B cell (primary cell): ENCODE measurements at regions not wholly inside any gene's neighbourhood (a gene's known extent, or its start where the extent isn't known, plus 50 kb on each side); places are given as distances from the start of the nearest gene placed in this dataset.

Experiments
- ATAC-seq: fragments of 200-7000 bp; cut with Tn5 transposase; one replicate; pipeline ENCODE4 v1.10.0; 2021; ENCODE audit warnings: low read depth, mild to moderate bottlenecking, moderate number of reproducible peaks, moderate library complexity
- CTCF ChIA-PET: fragments of 350-600 bp; sonication (Branson Sonifier 250); formaldehyde crosslinking; loops from one replicate; lab custom pipeline; 2021; ENCODE audit warnings: antibody characterized with exemption, inconsistent platforms; lab: Charles Lee
- POLR2A ChIA-PET: fragments of 350-600 bp; sonication (Branson Sonifier 250); formaldehyde crosslinking; loops from one replicate; lab custom pipeline; 2021; ENCODE audit warnings: antibody characterized with exemption; lab: Charles Lee
- DNase-seq: peaks from one replicate; pipeline ENCODE4 v3.0.0; 2013
- H2AFZ ChIP-seq: 2 replicates; pipeline ENCODE4 v1.6.1; 2012; ENCODE audit warnings: mild to moderate bottlenecking, low read depth, low read length; ENCODE audit not compliant: insufficient read depth, poor library complexity, severe bottlenecking
- H3K27ac ChIP-seq, 2 donors: 1 replicate in 1 of 2; 2 replicates in 1 of 2; pipeline ENCODE4 v1.5.1; 2012 to 2013; ENCODE audit warnings: low read length in 2 of 2, mild to moderate bottlenecking in 2 of 2, moderate library complexity in 1 of 2
- H3K27me3 ChIP-seq, 4 experiments: fragments of 200-600 bp in 1 of 4; sonication (generic) in 1 of 4; replicated peaks in 1 of 4; 1 replicate in 2 of 4; 2 replicates in 2 of 4; pipeline versions ENCODE4 v1.6.1 to v1.7.0; 2013 to 2016; ENCODE audit warnings: low read length in 3 of 4, mild to moderate bottlenecking in 2 of 4, mixed read lengths in 1 of 4, moderate library complexity in 1 of 4; ENCODE audit not compliant: insufficient read depth in 4 of 4, control insufficient read depth in 3 of 4; ENCODE audit errors: control extremely low read depth in 1 of 4
- H3K36me3 ChIP-seq, 2 experiments: replicated peaks in 1 of 2; 1 replicate in 1 of 2; 2 replicates in 1 of 2; pipeline versions ENCODE4 v1.6.1 to v1.7.1; 2013; ENCODE audit warnings: low read length in 1 of 2; ENCODE audit not compliant: insufficient read depth in 2 of 2, control insufficient read depth in 1 of 2; ENCODE audit errors: control extremely low read depth in 1 of 2, extremely low read depth in 1 of 2
- H3K4me1 ChIP-seq, 2 donors: fragments of 200-600 bp in 1 of 2; sonication (generic) in 1 of 2; 1 replicate in 1 of 2; 2 replicates in 1 of 2; pipeline versions ENCODE4 v1.5.1 to v1.6.1; 2013 to 2017; ENCODE audit warnings: low read length in 2 of 2; ENCODE audit not compliant: control insufficient read depth in 2 of 2, insufficient read depth in 2 of 2
- H3K4me2 ChIP-seq: replicated peaks from 2 replicates; pipeline ENCODE3; 2012; ENCODE audit warnings: mild to moderate bottlenecking, low read depth, low read length; ENCODE audit not compliant: poor library complexity, severe bottlenecking
- H3K4me3 ChIP-seq, 5 experiments: fragments of 200-600 bp in 1 of 5; sonication (generic) in 1 of 5; 1 replicate in 3 of 5; 2 replicates in 2 of 5; pipeline versions ENCODE4 v1.5.1 to v1.7.0; 2011 to 2016; ENCODE audit warnings: low read length in 4 of 5, mild to moderate bottlenecking in 4 of 5, low read depth in 2 of 5, control low read depth in 1 of 5, moderate library complexity in 1 of 5; ENCODE audit not compliant: insufficient read depth in 1 of 5; ENCODE audit errors: control extremely low read depth in 1 of 5, extremely low read depth in 1 of 5
- H3K79me2 ChIP-seq: fragments of 200-600 bp; sonication (generic); one replicate; pipeline ENCODE4 v1.6.0; 2016; ENCODE audit warnings: low read length; ENCODE audit not compliant: control insufficient read depth, insufficient read depth
- H3K9ac ChIP-seq: fragments of 200-600 bp; sonication (generic); 2 replicates; pipeline ENCODE4 v1.6.1; 2017; ENCODE audit warnings: mild to moderate bottlenecking, low read length, moderate library complexity
- H3K9me3 ChIP-seq, 3 donors: one replicate each; pipeline versions ENCODE4 v1.6.1 to v1.7.1; 2013; ENCODE audit warnings: low read length in 2 of 3; ENCODE audit not compliant: control insufficient read depth in 2 of 3, insufficient read depth in 1 of 3; ENCODE audit errors: control extremely low read depth in 1 of 3
- H4K20me1 ChIP-seq: 2 replicates; pipeline ENCODE4 v1.6.0; 2012; ENCODE audit warnings: mild to moderate bottlenecking, low read length; ENCODE audit not compliant: insufficient read depth, control insufficient read depth, poor library complexity, severe bottlenecking
- H3K27ac Mint-ChIP-seq: one replicate; pipeline ENCODE4 v1.8.0; 2021; ENCODE audit warnings: mixed read lengths
- H3K27me3 Mint-ChIP-seq: one replicate; pipeline ENCODE4 v1.8.0; 2021; ENCODE audit warnings: mixed read lengths
- H3K4me1 Mint-ChIP-seq: one replicate; pipeline ENCODE4 v1.8.0; 2021; ENCODE audit warnings: mixed read lengths
- H3K4me3 Mint-ChIP-seq: one replicate; pipeline ENCODE4 v1.8.0; 2021; ENCODE audit warnings: mixed read lengths
- H3K9me3 Mint-ChIP-seq: one replicate; pipeline ENCODE4 v1.8.0; 2022; ENCODE audit warnings: mixed read lengths; ENCODE audit not compliant: insufficient read depth
- CTCF ChIP-seq: fragments of 200-600 bp; IDR thresholded peaks from one replicate; pipeline ENCODE4 v1.8.0; 2022; ENCODE audit warnings: antibody characterized with exemption, mild to moderate bottlenecking
- EZH2 ChIP-seq: IDR thresholded peaks from 2 replicates; pipeline ENCODE4 v1.6.1; 2012; ENCODE audit warnings: borderline replicate concordance, low read depth, mild to moderate bottlenecking, moderate library complexity, low read length; ENCODE audit not compliant: insufficient read depth, poor library complexity, severe bottlenecking
- WGBS: methylation state at CpG from one replicate; pipeline ENCODE4 v1.1.5; 2013; ENCODE audit warnings: missing lambda C conversion rate; ENCODE audit not compliant: insufficient coverage; 5-methylcytosine and 5-hydroxymethylcytosine counted together
- intact Hi-C: fragments of 100-400 bp; cut with micrococcal nuclease; formaldehyde crosslinking; loops from one replicate; pipeline ENCODE4 v1.10.0; 2022

DNA sequence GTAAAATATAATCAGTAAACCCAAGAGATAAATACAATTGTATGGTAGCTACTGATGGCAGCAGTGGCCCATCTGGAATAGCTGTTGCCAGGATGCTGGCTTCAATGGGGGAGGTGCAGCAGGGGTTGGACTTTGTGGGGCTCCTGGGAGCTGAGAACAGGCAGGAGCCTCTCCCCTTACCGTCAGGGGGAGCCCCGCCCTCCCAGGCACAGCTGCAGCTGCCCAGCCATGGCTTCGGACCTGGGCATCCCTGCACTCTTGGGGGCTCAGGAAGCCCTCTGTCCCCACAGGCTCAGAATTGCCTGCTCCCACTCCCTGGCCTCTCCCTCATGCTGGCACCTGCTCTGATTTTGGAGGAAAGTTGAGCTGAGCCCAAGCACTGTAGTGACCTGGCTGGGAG is 741.1 kb downstream of the CDH11 start:
- TF ChIP-seq CTCF (no peak), EZH2 (no peak)
- ChIA-PET POLR2A (no interaction called here), CTCF (no interaction called here)
- Histone ChIP-seq H3K4me1 (no peaks in the 10 kb centered on the region), H4K20me1 (no peaks in the 10 kb centered on the region), H3K27ac (no peak overlapping the region), H2AFZ (no peak overlapping the region), H3K9me3 (peaks cover 0 to 19% (median 2%) of the 10 kb centered on the region in 3 donors), H3K79me2 (no peaks in the 10 kb centered on the region), H3K36me3 (no peaks in the 10 kb centered on the region), H3K4me2 (no peak overlapping the region), H3K27me3 (no peaks in the 10 kb centered on the region), H3K4me3 (no peak overlapping the region), H3K9ac (no peak overlapping the region)
- intact Hi-C loops = no loop called here
- peaks cover 2% of the 10 kb centered on the region for H3K9me3 Mint-ChIP-seq
- H3K4me3 Mint-ChIP-seq = no peak overlapping the region
- no peak for ATAC-seq
- no peak overlapping the region for H3K27ac Mint-ChIP-seq
- DNase-seq = no peak
- no peaks in the 10 kb centered on the region for H3K4me1 Mint-ChIP-seq
- 100% methylated on average over 1 of the region's 3 CpGs for WGBS
- no peaks in the 10 kb centered on the region for H3K27me3 Mint-ChIP-seq

DNA sequence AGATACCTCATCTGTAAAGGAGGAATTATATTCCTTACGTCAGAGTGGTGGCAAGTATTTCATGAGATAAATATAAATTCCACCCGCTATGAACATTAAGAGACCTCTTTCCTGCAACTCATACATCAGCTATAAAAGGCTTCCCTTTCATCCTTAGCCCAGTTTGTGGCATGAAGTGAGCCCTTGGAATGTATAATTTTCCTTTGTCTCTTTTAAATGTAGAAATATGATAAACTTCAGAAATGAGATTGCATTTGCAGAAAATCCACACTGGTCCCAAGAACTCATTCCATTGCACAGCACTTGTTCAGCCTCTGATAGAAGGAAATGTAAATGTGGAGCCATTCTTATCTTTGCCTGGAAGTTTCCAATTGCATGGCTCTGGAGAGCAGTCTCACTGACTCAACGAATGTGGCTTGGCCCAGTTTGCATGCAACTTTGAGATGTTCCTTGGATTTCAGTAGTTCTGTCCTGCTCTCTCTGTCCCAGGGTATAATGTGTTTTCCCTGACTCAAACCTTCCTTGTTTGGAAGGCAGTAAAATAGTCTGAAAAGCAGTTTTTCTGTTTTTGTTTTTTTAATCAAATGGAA is 746.4 kb downstream of the CDH11 start:
- Histone ChIP-seq H2AFZ (no peak overlapping the region), H3K79me2 (no peaks in the 10 kb centered on the region), H3K9ac (no peak overlapping the region), H3K4me2 (no peak overlapping the region), H3K4me1 (no peaks in the 10 kb centered on the region), H3K4me3 (no peak overlapping the region), H4K20me1 (no peaks in the 10 kb centered on the region), H3K27me3 (no peaks in the 10 kb centered on the region), H3K36me3 (no peaks in the 10 kb centered on the region), H3K27ac (no peak overlapping the region), H3K9me3 (peaks cover 0 to 5% (median 0%) of the 10 kb centered on the region in 3 donors)
- Mint-ChIP-seq H3K27ac (no peak overlapping the region), H3K9me3 (peaks cover 2% of the 10 kb centered on the region), H3K4me1 (no peaks in the 10 kb centered on the region), H3K4me3 (no peak overlapping the region), H3K27me3 (no peaks in the 10 kb centered on the region)
- 88% methylated on average over 1 of the region's 3 CpGs for WGBS
- DNase-seq (no peak), ATAC-seq (no peak)
- no peak for TF ChIP-seq CTCF
- no peak for TF ChIP-seq EZH2
- ChIA-PET POLR2A (no interaction called here), CTCF (no interaction called here)
- intact Hi-C loops = no loop called here
